Cardiac muscle cell (in vitro differentiated cells and primary cell): ENCODE measurements at regions not wholly inside any gene's neighbourhood (a gene's known extent, or its start where the extent isn't known, plus 50 kb on each side); places are given as distances from the start of the nearest gene placed in this dataset.

ENCODE experiments used
- DNase-seq, 2 donors: peaks; one replicate each; pipeline versions ENCODE4 v3.0.0 to v3.0.0-alpha.2; 2010 to 2017; ENCODE audit warnings: low read depth in 1 of 2, low spot score in 1 of 2
- H3K27ac ChIP-seq: fragments of 200-600 bp; sonication (generic); 2 replicates; pipeline ENCODE4 v1.5.1; 2016
- H3K27me3 ChIP-seq: fragments of 200-600 bp; sonication (generic); 2 replicates; pipeline ENCODE4 v1.6.0; 2016; ENCODE audit warnings: control low read depth
- H3K36me3 ChIP-seq: fragments of 200-600 bp; sonication (generic); 2 replicates; pipeline ENCODE4 v1.5.1; 2016; ENCODE audit warnings: control low read depth
- H3K4me1 ChIP-seq: fragments of 200-600 bp; sonication (generic); 2 replicates; pipeline ENCODE4 v1.8.1; 2017; ENCODE audit warnings: low read depth, mild to moderate bottlenecking, mixed run types
- H3K4me3 ChIP-seq: fragments of 200-600 bp; sonication (generic); 2 replicates; pipeline ENCODE4 v1.5.1; 2016; ENCODE audit warnings: mild to moderate bottlenecking
- H3K9me3 ChIP-seq: fragments of 200-600 bp; sonication (generic); 2 replicates; pipeline ENCODE4 v1.5.1; 2017; ENCODE audit warnings: low read depth, mild to moderate bottlenecking, control low read depth
- TF ChIP-seq, protein P1 (sequence below): IDR thresholded peaks from 2 replicates; pipeline ENCODE4 v1.5.1; 2012; ENCODE audit warnings: low read depth, mild to moderate bottlenecking, low read length

DNA sequence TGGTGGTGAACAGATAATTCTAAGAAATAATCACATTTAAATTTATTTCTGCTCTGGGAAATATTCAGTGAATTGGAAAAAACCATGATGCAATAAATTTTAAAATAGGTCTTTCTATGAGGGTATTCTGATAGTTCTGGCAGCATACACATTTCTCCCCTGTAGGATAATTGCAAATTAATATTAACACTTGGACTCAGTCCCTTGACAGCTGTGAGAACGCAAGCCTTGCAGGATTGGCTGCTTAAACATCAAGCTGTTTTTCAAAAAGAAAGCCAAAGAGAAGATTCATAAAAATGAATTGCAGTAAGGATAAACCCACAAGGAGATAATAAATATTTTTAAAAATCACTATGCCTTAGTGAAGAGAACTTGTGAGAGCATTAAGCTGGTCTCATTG lies 180.0 kb downstream of the MTRR start:
- Histone ChIP-seq H3K4me1 (no peaks in the 10 kb centered on the region), H3K4me3 (no peak overlapping the region), H3K36me3 (no peaks in the 10 kb centered on the region), H3K27ac (no peak overlapping the region), H3K27me3 (no peaks in the 10 kb centered on the region), H3K9me3 (no peaks in the 10 kb centered on the region)
- TF ChIP-seq, protein P1, sequence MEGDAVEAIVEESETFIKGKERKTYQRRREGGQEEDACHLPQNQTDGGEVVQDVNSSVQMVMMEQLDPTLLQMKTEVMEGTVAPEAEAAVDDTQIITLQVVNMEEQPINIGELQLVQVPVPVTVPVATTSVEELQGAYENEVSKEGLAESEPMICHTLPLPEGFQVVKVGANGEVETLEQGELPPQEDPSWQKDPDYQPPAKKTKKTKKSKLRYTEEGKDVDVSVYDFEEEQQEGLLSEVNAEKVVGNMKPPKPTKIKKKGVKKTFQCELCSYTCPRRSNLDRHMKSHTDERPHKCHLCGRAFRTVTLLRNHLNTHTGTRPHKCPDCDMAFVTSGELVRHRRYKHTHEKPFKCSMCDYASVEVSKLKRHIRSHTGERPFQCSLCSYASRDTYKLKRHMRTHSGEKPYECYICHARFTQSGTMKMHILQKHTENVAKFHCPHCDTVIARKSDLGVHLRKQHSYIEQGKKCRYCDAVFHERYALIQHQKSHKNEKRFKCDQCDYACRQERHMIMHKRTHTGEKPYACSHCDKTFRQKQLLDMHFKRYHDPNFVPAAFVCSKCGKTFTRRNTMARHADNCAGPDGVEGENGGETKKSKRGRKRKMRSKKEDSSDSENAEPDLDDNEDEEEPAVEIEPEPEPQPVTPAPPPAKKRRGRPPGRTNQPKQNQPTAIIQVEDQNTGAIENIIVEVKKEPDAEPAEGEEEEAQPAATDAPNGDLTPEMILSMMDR = no peak
- no peak for DNase-seq

DNA sequence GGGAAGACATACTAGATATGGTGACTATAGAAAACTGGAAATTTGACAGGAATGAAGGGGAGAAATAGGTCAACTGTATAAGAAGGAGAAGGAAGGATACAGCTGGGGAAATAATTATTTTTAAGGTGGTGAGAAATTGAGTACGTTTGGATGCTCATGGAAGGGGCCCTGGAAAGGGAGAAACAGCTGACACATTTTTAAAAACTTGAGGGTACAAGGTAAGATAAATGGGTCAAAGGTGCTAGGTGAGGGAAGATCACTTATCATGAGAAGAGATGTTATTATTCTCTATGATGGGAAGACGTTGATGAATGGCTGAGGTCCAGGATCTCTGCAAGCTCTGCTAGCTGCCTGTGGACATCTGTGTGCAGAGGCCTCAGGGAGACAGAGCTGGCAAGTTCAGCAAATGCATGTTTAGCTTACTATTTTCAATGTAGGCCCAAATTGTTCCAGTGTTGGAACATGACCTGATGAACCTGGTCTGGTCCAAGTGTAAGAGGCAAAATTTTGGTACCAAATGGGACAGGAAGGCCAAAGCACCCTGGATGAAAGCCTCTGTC lies 181.7 kb downstream of the MTRR start:
- Histone ChIP-seq H3K36me3 (no peaks in the 10 kb centered on the region), H3K27ac (no peak overlapping the region), H3K27me3 (no peaks in the 10 kb centered on the region), H3K4me1 (no peaks in the 10 kb centered on the region), H3K9me3 (no peaks in the 10 kb centered on the region), H3K4me3 (no peak overlapping the region)
- no peak for DNase-seq
- TF ChIP-seq, protein P1 = no peak

DNA sequence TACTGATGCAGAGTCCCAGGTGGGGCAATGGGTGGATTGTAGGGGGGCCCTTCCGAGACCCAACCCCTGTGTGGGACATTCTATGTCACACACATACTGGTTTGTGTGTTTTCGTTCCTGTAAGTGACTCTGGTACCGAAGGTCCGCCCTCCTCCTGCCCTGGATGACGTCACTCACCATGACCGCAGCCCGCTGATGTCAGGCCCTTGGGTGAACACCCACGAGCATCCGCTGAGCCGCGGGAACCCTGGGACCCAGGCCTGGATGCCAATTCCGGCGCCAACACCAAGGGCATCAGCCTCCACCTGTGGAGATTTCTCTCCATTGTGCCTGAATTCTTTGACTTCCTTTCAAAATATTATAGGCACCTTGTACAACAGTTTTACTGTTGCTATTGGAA lies 184.3 kb downstream of the MTRR start:
- no peaks in the 10 kb centered on the region for H3K9me3 ChIP-seq
- H3K27ac ChIP-seq = no peak overlapping the region
- TF ChIP-seq, protein P1 = no peak
- H3K36me3 ChIP-seq = no peaks in the 10 kb centered on the region
- DNase-seq = no peak
- no peaks in the 10 kb centered on the region for H3K4me1 ChIP-seq
- H3K4me3 ChIP-seq = no peak overlapping the region
- no peaks in the 10 kb centered on the region for H3K27me3 ChIP-seq

DNA sequence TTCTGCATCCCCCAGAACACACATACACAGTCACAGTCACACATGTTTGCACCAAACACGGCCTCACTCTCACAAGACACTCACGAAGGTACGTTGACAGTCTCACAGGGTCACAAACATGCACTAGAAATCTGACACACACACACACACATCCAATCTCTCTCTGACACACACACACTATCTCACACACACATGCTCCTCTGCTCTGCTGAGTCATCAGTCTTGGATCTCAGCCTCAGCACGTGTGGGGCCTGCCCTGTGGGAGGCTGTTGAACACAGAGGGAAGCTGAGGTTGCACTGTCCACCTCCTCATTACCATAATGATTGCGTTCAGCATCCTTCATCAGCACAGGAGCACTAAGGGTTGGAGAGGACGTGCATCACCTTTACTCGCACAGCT lies 188.8 kb downstream of the MTRR start:
- Histone ChIP-seq H3K4me1 (no peaks in the 10 kb centered on the region), H3K9me3 (no peaks in the 10 kb centered on the region), H3K4me3 (no peak overlapping the region), H3K36me3 (no peaks in the 10 kb centered on the region), H3K27me3 (no peaks in the 10 kb centered on the region), H3K27ac (no peak overlapping the region)
- DNase-seq = peak in 1 of 2 donors; percentile 65
- TF ChIP-seq, protein P1 = no peak

DNA sequence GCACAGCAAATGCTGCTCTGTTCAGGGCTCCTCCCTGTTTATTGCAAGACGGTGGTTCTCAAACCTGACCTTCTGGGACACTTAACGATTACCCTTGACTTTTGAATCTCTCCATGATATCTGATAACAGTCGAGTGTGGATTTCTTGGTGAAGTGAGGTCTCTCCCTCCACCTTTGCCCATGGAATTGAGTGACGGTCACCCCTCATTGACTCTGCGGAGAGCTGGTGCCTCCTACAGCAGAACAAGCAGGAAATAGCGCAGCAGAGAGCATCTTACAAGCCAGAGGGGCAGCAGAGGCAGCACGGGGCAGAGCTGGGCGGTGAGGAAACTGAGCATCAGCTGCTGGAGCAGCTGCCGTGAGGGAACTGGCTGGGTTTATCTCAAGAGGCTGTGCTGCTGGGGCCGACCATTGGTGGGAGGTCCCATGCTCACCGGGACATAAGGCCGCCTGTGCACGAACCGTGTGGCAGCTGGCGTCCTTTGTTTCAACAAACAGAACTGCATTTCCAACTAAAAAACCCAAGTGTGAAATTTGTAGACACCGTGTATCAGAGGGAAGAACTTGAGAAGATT lies 189.8 kb downstream of the MTRR start:
- no peaks in the 10 kb centered on the region for H3K4me1 ChIP-seq
- no peaks in the 10 kb centered on the region for H3K36me3 ChIP-seq
- TF ChIP-seq, protein P1 = no peak
- H3K27ac ChIP-seq = no peak overlapping the region
- no peak overlapping the region for H3K4me3 ChIP-seq
- H3K27me3 ChIP-seq = no peaks in the 10 kb centered on the region
- no peaks in the 10 kb centered on the region for H3K9me3 ChIP-seq
- no peak for DNase-seq
